Endothelial cell of umbilical vein (primary cell): ENCODE measurements at regions not wholly inside any gene's neighbourhood (a gene's known extent, or its start where the extent isn't known, plus 50 kb on each side); places are given as distances from the start of the nearest gene placed in this dataset.

Experiments
- BruUV-seq: library from RNA; stranded (reverse); fragments of 400-500 nt; replicated peaks from 2 replicates; lab custom pipeline; 2021; lab: Mats Ljungman, UMichigan
- CTCF ChIA-PET: fragments of 300-600, 350-600 bp; sonication (Branson Sonifier 250); formaldehyde crosslinking; loops from one replicate; lab custom pipeline; 2021; ENCODE audit warnings: antibody characterized with exemption, inconsistent platforms; lab: Charles Lee
- POLR2A ChIA-PET: fragments of 300-600, 350-600 bp; sonication (Branson Sonifier 250); formaldehyde crosslinking; loops from one replicate; lab custom pipeline; 2021; ENCODE audit warnings: antibody characterized with exemption, inconsistent platforms; lab: Charles Lee
- DNase-seq: peaks from one replicate; pipeline ENCODE4 v3.0.0-alpha.2; 2011; ENCODE audit warnings: low read depth, low spot score
- FAIRE-seq: peaks from 2 replicates; lab custom pipeline; 2011; peaks lifted over from hg19 to GRCh38; lab: Jason Lieb, UNC
- H2AFZ ChIP-seq: 2 replicates; pipeline ENCODE4 v1.6.0; 2012; ENCODE audit warnings: low read depth, low read length, control low read depth, inconsistent platforms
- H3K27ac ChIP-seq: 2 replicates; pipeline ENCODE4 v1.5.1; 2011; ENCODE audit warnings: low read depth, mild to moderate bottlenecking, control low read depth, low read length, moderate library complexity; ENCODE audit not compliant: insufficient read depth
- H3K27me3 ChIP-seq, 2 experiments: 2 replicates each; pipeline versions ENCODE4 v1.6.0 to v1.6.1; 2011; ENCODE audit warnings: low read length in 2 of 2, mixed read lengths in 1 of 2; ENCODE audit not compliant: control insufficient read depth in 2 of 2, insufficient read depth in 2 of 2
- H3K36me3 ChIP-seq, 2 experiments: 2 replicates in 1 of 2; 3 replicates in 1 of 2; pipeline ENCODE4 v1.5.1; 2011; ENCODE audit warnings: low read length in 2 of 2, mild to moderate bottlenecking in 1 of 2, moderate library complexity in 1 of 2; ENCODE audit not compliant: control insufficient read depth in 2 of 2, insufficient read depth in 2 of 2; ENCODE audit errors: extremely low read depth in 1 of 2
- H3K4me1 ChIP-seq: 3 replicates; pipeline ENCODE4 v1.5.1; 2011; ENCODE audit warnings: mild to moderate bottlenecking, low read length; ENCODE audit not compliant: control insufficient read depth, insufficient read depth; ENCODE audit errors: extremely low read depth
- H3K4me2 ChIP-seq: 2 replicates; pipeline ENCODE4 v1.6.1; 2011; ENCODE audit warnings: low read length, control low read depth, mixed read lengths; ENCODE audit not compliant: insufficient read depth
- H3K4me3 ChIP-seq, 3 experiments: fragments of 200-600 bp in 1 of 3; sonication (generic), shearing (Covaris generic) in 1 of 3; replicated peaks in 1 of 3; 2 replicates each; pipeline ENCODE4 v1.5.1; 2011 to 2016; ENCODE audit warnings: control low read depth in 3 of 3, low read length in 3 of 3, mild to moderate bottlenecking in 2 of 3, inconsistent platforms in 1 of 3, low read depth in 1 of 3, moderate library complexity in 1 of 3; ENCODE audit not compliant: insufficient read depth in 1 of 3
- H3K79me2 ChIP-seq: 2 replicates; pipeline ENCODE4 v1.6.0; 2012; ENCODE audit warnings: low read length, inconsistent platforms; ENCODE audit not compliant: control insufficient read depth, insufficient read depth
- H3K9ac ChIP-seq: replicated peaks from 2 replicates; pipeline ENCODE3; 2011; ENCODE audit warnings: low read length, control low read depth; ENCODE audit not compliant: insufficient read depth; ENCODE audit errors: extremely low read depth
- H3K9me1 ChIP-seq: replicated peaks from 3 replicates; pipeline ENCODE4 v1.6.0; 2011; ENCODE audit warnings: mild to moderate bottlenecking, low read length; ENCODE audit not compliant: control insufficient read depth, insufficient read depth; ENCODE audit errors: extremely low read depth
- H3K9me3 ChIP-seq: replicated peaks from 2 replicates; pipeline ENCODE4 v1.5.1; 2012; ENCODE audit warnings: low read length, inconsistent platforms; ENCODE audit not compliant: control insufficient read depth, insufficient read depth
- H4K20me1 ChIP-seq: replicated peaks from 2 replicates; pipeline ENCODE3; 2011; ENCODE audit warnings: mild to moderate bottlenecking, low read length; ENCODE audit not compliant: control insufficient read depth, insufficient read depth; ENCODE audit errors: extremely low read depth
- EZH2 ChIP-seq: IDR thresholded peaks from 2 replicates; pipeline ENCODE4 v1.6.1; 2012; ENCODE audit warnings: borderline replicate concordance, low read depth, mild to moderate bottlenecking, moderate library complexity, low read length, inconsistent platforms; ENCODE audit not compliant: severe bottlenecking
- FOS ChIP-seq: IDR thresholded peaks from 2 replicates; pipeline ENCODE4 v1.6.1; 2011; ENCODE audit warnings: mild to moderate bottlenecking, low read length, moderate library complexity, borderline replicate concordance; ENCODE audit not compliant: insufficient read depth
- GATA2 ChIP-seq: IDR thresholded peaks from 2 replicates; pipeline ENCODE4 v1.7.0; 2011; ENCODE audit warnings: low read depth, mild to moderate bottlenecking, moderate library complexity, mixed read lengths, low read length; ENCODE audit not compliant: insufficient read length, insufficient read depth
- JUN ChIP-seq: IDR thresholded peaks from 2 replicates; pipeline ENCODE4 v1.6.1; 2011; ENCODE audit warnings: borderline replicate concordance, low read depth; ENCODE audit not compliant: insufficient read length, insufficient read depth
- MYC ChIP-seq: IDR thresholded peaks from one replicate; pipeline ENCODE4 v1.6.1; 2011; ENCODE audit warnings: mild to moderate bottlenecking, low read depth, low read length
- POLR2A ChIP-seq: IDR thresholded peaks from 2 replicates; pipeline ENCODE4 v1.6.1; 2012; ENCODE audit warnings: low read depth, mild to moderate bottlenecking, control low read depth, low read length
- POLR2AphosphoS5 ChIP-seq: IDR thresholded peaks from 2 replicates; pipeline ENCODE4 v1.6.1; 2012; ENCODE audit warnings: low read depth, mild to moderate bottlenecking, control low read depth, low read length, moderate library complexity; ENCODE audit not compliant: insufficient read depth
- dilution Hi-C: fragments of 300-500 bp; cut with MboI; formaldehyde crosslinking; loops from one replicate; pipeline ENCODE4 v1.15.0; 2019; ENCODE audit warnings: low sequenced_read_pairs; ENCODE audit not compliant: extremely low pct_ligation_motif_present
- intact Hi-C: fragments of 100-400 bp; cut with micrococcal nuclease; formaldehyde crosslinking; loops from one replicate; pipeline ENCODE4 v1.10.0; 2022
- TF ChIP-seq, protein P1 (sequence below), 2 donors: IDR thresholded peaks; 1 replicate in 1 of 2; 2 replicates in 1 of 2; pipeline ENCODE4 v1.5.1; 2011; ENCODE audit warnings: low read length in 2 of 2, mild to moderate bottlenecking in 2 of 2, moderate library complexity in 2 of 2, control low read depth in 1 of 2, inconsistent platforms in 1 of 2, low read depth in 1 of 2; ENCODE audit not compliant: insufficient read depth in 1 of 2; ENCODE audit errors: extremely low read depth in 1 of 2

DNA sequence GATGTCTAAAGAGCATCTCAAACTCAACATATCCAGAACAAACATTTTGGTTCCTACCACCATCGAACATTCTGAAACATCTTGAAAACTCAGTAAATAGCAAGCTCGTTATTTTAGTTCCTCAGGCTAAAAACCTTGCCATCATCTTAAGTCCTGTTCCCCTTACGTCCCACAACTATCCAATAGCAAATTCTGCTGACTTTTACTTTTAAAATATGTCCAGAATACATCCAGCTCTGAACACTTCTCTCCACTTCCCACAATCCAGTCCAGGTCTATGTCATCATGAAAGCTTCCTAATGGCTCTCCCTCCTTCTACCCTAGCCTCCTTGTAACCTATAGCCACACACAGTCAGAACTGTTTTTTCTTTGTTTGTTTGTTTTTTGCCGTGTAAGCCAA is 279.9 kb downstream of the IPO8 start:
- dilution Hi-C loops = no loop called here
- Histone ChIP-seq H3K27ac (no peak overlapping the region), H2AFZ (no peak overlapping the region), H3K4me2 (no peak overlapping the region), H3K9me3 (no peaks in the 10 kb centered on the region), H3K79me2 (no peaks in the 10 kb centered on the region), H3K4me1 (peaks cover 8% of the 10 kb centered on the region), H3K9me1 (no peaks in the 10 kb centered on the region), H4K20me1 (no peaks in the 10 kb centered on the region), H3K9ac (no peak overlapping the region), H3K4me3 (no peak overlapping the region), H3K27me3 (no peaks in the 10 kb centered on the region), H3K36me3 (no peaks in the 10 kb centered on the region)
- TF ChIP-seq POLR2A = no peak
- TF ChIP-seq EZH2 = no peak
- TF ChIP-seq GATA2 = no peak
- TF ChIP-seq JUN = no peak
- TF ChIP-seq MYC = no peak
- TF ChIP-seq POLR2AphosphoS5 = no peak
- TF ChIP-seq, protein P1, sequence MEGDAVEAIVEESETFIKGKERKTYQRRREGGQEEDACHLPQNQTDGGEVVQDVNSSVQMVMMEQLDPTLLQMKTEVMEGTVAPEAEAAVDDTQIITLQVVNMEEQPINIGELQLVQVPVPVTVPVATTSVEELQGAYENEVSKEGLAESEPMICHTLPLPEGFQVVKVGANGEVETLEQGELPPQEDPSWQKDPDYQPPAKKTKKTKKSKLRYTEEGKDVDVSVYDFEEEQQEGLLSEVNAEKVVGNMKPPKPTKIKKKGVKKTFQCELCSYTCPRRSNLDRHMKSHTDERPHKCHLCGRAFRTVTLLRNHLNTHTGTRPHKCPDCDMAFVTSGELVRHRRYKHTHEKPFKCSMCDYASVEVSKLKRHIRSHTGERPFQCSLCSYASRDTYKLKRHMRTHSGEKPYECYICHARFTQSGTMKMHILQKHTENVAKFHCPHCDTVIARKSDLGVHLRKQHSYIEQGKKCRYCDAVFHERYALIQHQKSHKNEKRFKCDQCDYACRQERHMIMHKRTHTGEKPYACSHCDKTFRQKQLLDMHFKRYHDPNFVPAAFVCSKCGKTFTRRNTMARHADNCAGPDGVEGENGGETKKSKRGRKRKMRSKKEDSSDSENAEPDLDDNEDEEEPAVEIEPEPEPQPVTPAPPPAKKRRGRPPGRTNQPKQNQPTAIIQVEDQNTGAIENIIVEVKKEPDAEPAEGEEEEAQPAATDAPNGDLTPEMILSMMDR (IDR thresholded peaks at IDR 0.05; ENCODE audit: extremely low read depth in 1 of 2, insufficient read depth in 1 of 2, low read depth in 1 of 2, low read length in 2 of 2) = no peak
- intact Hi-C loops = no loop called here
- ChIA-PET CTCF (interaction anchor here (1.0 kb wide), 1 partner anchor 25 kb away, joined by 3 read pairs; no protein-coding TSS in a partner anchor), POLR2A (no interaction called here)
- no TSS peak for BruUV-seq
- DNase-seq = no peak
- FAIRE-seq = no peak

DNA sequence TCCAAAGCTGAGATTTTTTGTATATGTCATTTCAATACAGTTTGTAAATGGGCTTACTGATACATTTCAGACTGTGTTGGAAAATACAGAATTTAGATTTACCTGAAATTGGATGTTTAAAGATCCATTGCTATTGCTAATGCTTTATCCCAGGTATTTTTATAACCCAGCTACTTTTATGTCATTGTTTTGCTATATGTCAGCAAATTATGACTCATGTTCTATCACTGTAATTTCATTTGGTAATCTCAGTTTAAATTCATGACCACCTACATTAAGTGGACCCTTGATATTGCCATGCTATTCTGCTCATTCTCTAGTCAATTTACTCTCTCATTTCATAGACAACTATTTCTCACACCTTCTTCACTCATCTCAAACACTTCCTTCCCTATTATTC is 281.2 kb downstream of the IPO8 start:
- Histone ChIP-seq H3K27me3 (no peaks in the 10 kb centered on the region), H4K20me1 (no peaks in the 10 kb centered on the region), H3K4me2 (no peak overlapping the region), H3K36me3 (no peaks in the 10 kb centered on the region), H3K27ac (no peak overlapping the region), H3K4me1 (peaks cover 3% of the 10 kb centered on the region), H3K4me3 (no peak overlapping the region), H3K9ac (no peak overlapping the region), H3K79me2 (no peaks in the 10 kb centered on the region), H3K9me1 (no peaks in the 10 kb centered on the region), H3K9me3 (no peaks in the 10 kb centered on the region), H2AFZ (no peak overlapping the region)
- no peak for DNase-seq
- ChIA-PET POLR2A (no interaction called here), CTCF (no interaction called here)
- intact Hi-C loops (no loop called here), dilution Hi-C loops (no loop called here)
- no peak for FAIRE-seq
- no peak for TF ChIP-seq FOS
- TF ChIP-seq POLR2AphosphoS5 = no peak
- no peak for TF ChIP-seq EZH2
- no TSS peak for BruUV-seq
